HL-60 (cell line): ENCODE measurements at regions not wholly inside any gene's neighbourhood (a gene's known extent, or its start where the extent isn't known, plus 50 kb on each side); places are given as distances from the start of the nearest gene placed in this dataset.

Experiments used
- CTCF ChIP-seq: IDR thresholded peaks from one replicate; pipeline ENCODE4 v1.5.1; 2011; ENCODE audit warnings: low read length, control low read depth, inconsistent platforms; ENCODE audit not compliant: insufficient read depth
- POLR2AphosphoS5 ChIP-seq: IDR thresholded peaks from 2 replicates; pipeline ENCODE4 v1.6.1; 2012; ENCODE audit warnings: low read depth
- REST ChIP-seq: IDR thresholded peaks from 2 replicates; pipeline ENCODE4 v1.6.1; 2012; ENCODE audit warnings: low read depth; ENCODE audit not compliant: insufficient replicate concordance

GRCh38 chr1:29651246-29651645, 414.9 kb downstream of the PTPRU start:
- TF ChIP-seq POLR2AphosphoS5 (no peak), CTCF (no peak), REST (no peak)
